Mesenchymal stem cell (in vitro differentiated cells and primary cell): ENCODE measurements at regions not wholly inside any gene's neighbourhood (a gene's known extent, or its start where the extent isn't known, plus 50 kb on each side); places are given as distances from the start of the nearest gene placed in this dataset.

Experiments
- DNase-seq: peaks from one replicate; pipeline ENCODE4 v3.0.0-alpha.2; 2013
- H2AFZ ChIP-seq: one replicate; pipeline ENCODE4 v1.6.1; 2013; ENCODE audit warnings: low read depth, mild to moderate bottlenecking, control low read depth, inconsistent platforms, low read length, moderate library complexity
- H2AK5ac ChIP-seq: 2 replicates; pipeline ENCODE4 v1.6.1; 2013; ENCODE audit warnings: low read length, moderate library complexity, mild to moderate bottlenecking, inconsistent platforms; ENCODE audit not compliant: severe bottlenecking
- H2BK120ac ChIP-seq: one replicate; pipeline ENCODE4 v1.6.1; 2013; ENCODE audit warnings: low read depth, mild to moderate bottlenecking, inconsistent platforms, low read length, moderate library complexity
- H2BK12ac ChIP-seq, 2 experiments: one replicate each; pipeline ENCODE4 v1.6.1; 2013; ENCODE audit warnings: inconsistent platforms in 2 of 2, low read length in 2 of 2, mild to moderate bottlenecking in 2 of 2, moderate library complexity in 2 of 2, control low read depth in 1 of 2
- H2BK15ac ChIP-seq: one replicate; pipeline ENCODE4 v1.6.1; 2013; ENCODE audit warnings: mild to moderate bottlenecking, low read depth, inconsistent platforms; ENCODE audit not compliant: poor library complexity, severe bottlenecking
- H2BK5ac ChIP-seq: 2 replicates; pipeline ENCODE4 v1.6.1; 2013; ENCODE audit warnings: low read depth, mild to moderate bottlenecking, low read length, control low read depth, inconsistent platforms; ENCODE audit not compliant: poor library complexity, severe bottlenecking
- H3K14ac ChIP-seq, 2 experiments: one replicate each; pipeline ENCODE4 v1.6.1; 2013; ENCODE audit warnings: inconsistent platforms in 2 of 2, low read length in 2 of 2, control low read depth in 1 of 2, mild to moderate bottlenecking in 1 of 2, moderate library complexity in 1 of 2
- H3K18ac ChIP-seq, 2 experiments: one replicate each; pipeline ENCODE4 v1.6.1; 2013; ENCODE audit warnings: inconsistent platforms in 2 of 2, low read length in 2 of 2, control low read depth in 1 of 2, low read depth in 1 of 2, mild to moderate bottlenecking in 1 of 2
- H3K23ac ChIP-seq, 2 experiments: one replicate each; pipeline ENCODE4 v1.6.1; 2013; ENCODE audit warnings: inconsistent platforms in 2 of 2, low read length in 2 of 2, mild to moderate bottlenecking in 2 of 2, moderate library complexity in 2 of 2, control low read depth in 1 of 2
- H3K27ac ChIP-seq: 2 replicates; pipeline ENCODE4 v1.5.1; 2013; ENCODE audit warnings: mild to moderate bottlenecking, moderate library complexity, low read length, control low read depth, inconsistent platforms; ENCODE audit not compliant: poor library complexity, severe bottlenecking
- H3K27me3 ChIP-seq, 2 experiments: 2 replicates each; pipeline versions ENCODE4 v1.6.1 to v1.7.0; 2013; ENCODE audit warnings: low read length in 2 of 2, mild to moderate bottlenecking in 2 of 2, moderate library complexity in 2 of 2, control low read depth in 1 of 2, inconsistent platforms in 1 of 2; ENCODE audit not compliant: control insufficient read depth in 1 of 2, insufficient read depth in 1 of 2
- H3K36me3 ChIP-seq, 2 experiments: 2 replicates each; pipeline versions ENCODE4 v1.6.1 to v1.7.0; 2013; ENCODE audit warnings: low read length in 2 of 2, control low read depth in 1 of 2, inconsistent platforms in 1 of 2, low read depth in 1 of 2, mild to moderate bottlenecking in 1 of 2; ENCODE audit not compliant: insufficient read depth in 2 of 2, control insufficient read depth in 1 of 2
- H3K4ac ChIP-seq, 2 experiments: one replicate each; pipeline ENCODE4 v1.6.1; 2013; ENCODE audit warnings: inconsistent platforms in 2 of 2, low read length in 2 of 2, mild to moderate bottlenecking in 2 of 2, moderate library complexity in 2 of 2, control low read depth in 1 of 2, low read depth in 1 of 2
- H3K4me1 ChIP-seq: 2 replicates; pipeline ENCODE4 v1.6.1; 2013; ENCODE audit warnings: low read depth, low read length, control low read depth; ENCODE audit not compliant: control insufficient read depth, insufficient read depth
- H3K4me2 ChIP-seq: 2 replicates; pipeline ENCODE4 v1.6.1; 2013; ENCODE audit warnings: low read length, mild to moderate bottlenecking, inconsistent platforms; ENCODE audit not compliant: poor library complexity, severe bottlenecking
- H3K4me3 ChIP-seq, 2 experiments: 2 replicates each; pipeline versions ENCODE4 v1.5.1 to v1.7.0; 2013; ENCODE audit warnings: low read length in 2 of 2, mild to moderate bottlenecking in 2 of 2, control low read depth in 1 of 2, low read depth in 1 of 2; ENCODE audit not compliant: insufficient read depth in 1 of 2
- H3K79me1 ChIP-seq: replicated peaks from 2 replicates; pipeline ENCODE4 v1.6.1; 2013; ENCODE audit warnings: mild to moderate bottlenecking, control low read depth, low read length, inconsistent platforms; ENCODE audit not compliant: poor library complexity, severe bottlenecking
- H3K9ac ChIP-seq: 2 replicates; pipeline ENCODE4 v1.7.0; 2013; ENCODE audit warnings: mild to moderate bottlenecking, low read length, moderate library complexity
- H3K9me3 ChIP-seq: 2 replicates; pipeline ENCODE4 v1.7.0; 2013; ENCODE audit warnings: mild to moderate bottlenecking, low read length; ENCODE audit not compliant: control insufficient read depth
- H4K8ac ChIP-seq: one replicate; pipeline ENCODE4 v1.6.1; 2013; ENCODE audit warnings: inconsistent platforms, mild to moderate bottlenecking, low read length, moderate library complexity
- H4K91ac ChIP-seq: one replicate; pipeline ENCODE4 v1.6.1; 2013; ENCODE audit warnings: mild to moderate bottlenecking, low read length, inconsistent platforms
- WGBS: methylation state at CpG from one replicate; pipeline ENCODE4 v1.1.7; 2013; ENCODE audit warnings: mixed read lengths; 5-methylcytosine and 5-hydroxymethylcytosine counted together

DNA sequence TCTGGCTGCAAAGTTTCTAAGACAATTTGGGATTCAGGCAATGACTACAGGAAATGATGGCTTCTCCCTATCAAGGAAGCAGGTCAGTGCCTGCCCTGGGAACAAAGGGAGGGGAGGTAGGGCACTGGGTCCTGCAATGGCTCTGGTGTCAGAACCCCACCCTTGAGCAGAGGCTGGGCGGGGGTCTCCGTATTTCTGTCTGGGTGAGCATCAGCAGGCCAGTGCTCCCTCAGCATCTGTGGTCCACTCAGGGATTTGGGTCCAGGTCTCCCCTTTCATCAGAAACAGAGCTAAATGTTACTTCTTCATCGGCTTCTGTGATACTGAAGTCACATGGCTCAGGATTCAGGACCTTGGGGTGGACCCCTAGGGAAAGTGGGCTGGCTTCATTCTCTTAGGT, 195.5 kb upstream of the CDH5 start:
- Histone ChIP-seq H2AK5ac (no peak overlapping the region), H2BK120ac (no peak overlapping the region), H2BK12ac (no peak overlapping the region), H4K91ac (no peak overlapping the region), H3K18ac (no peak overlapping the region), H3K4ac (no peak overlapping the region), H2BK15ac (peak overlapping the region; percentile 36), H3K9me3 (no peaks in the 10 kb centered on the region), H3K4me3 (no peak overlapping the region), H3K79me1 (no peaks in the 10 kb centered on the region), H2BK5ac (no peak overlapping the region), H3K4me2 (no peak overlapping the region), H3K23ac (no peak overlapping the region), H3K27ac (no peak overlapping the region), H3K27me3 (peaks cover 0 to 9% of the 10 kb centered on the region in 2 experiments), H3K36me3 (no peaks in the 10 kb centered on the region), H3K14ac (no peak overlapping the region), H3K9ac (no peak overlapping the region), H3K4me1 (no peaks in the 10 kb centered on the region), H2AFZ (no peak overlapping the region), H4K8ac (no peak overlapping the region)
- WGBS = 94% methylated on average over 3 of the region's 3 CpGs
- DNase-seq = no peak

DNA sequence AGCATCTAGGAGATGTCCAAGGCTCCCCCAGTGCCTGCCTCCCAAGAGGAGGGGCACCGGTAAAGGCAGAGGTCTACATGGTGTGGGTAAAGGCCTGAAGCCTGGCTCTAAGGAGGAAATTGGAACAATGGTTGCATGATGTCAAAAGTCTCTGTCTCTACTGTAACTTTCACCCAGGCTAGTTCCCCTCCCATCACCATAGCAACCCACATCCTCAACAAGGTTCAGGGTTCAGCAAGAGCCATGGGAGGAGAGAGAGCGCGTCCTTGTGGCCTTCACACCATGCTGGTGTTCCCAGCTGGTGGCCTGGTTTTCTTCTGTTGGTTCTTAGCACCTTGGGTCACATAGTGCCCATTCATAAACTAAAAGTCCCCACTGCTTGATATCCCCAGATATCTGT, 196.7 kb upstream of the CDH5 start:
- no peaks in the 10 kb centered on the region for H3K36me3 ChIP-seq

DNA sequence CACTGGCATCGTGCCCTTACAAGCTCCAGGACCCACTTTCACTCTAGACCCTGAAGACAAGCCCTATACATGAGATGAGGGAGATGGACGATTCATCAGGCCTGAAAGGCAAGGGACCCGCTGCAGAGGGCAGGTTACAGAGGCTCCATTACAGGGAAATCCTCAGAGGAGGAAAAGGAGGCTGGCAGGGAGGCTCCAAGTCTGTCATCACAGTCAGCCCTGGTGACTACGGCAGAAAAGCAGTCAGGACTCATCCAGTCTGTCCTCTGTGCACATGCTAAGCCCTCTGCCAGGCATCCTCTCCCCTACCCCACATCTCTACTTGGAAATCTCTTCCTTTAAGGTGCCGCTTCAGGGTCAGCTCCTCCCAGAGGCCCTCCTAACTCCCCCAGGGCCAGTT, 197.7 kb upstream of the CDH5 start:
- Histone ChIP-seq H3K4ac (no peak overlapping the region), H2BK15ac (no peak overlapping the region), H2BK12ac (peak overlapping the region in 1 of 2 experiments; percentile 29), H2BK120ac (no peak overlapping the region), H3K23ac (peak overlapping the region in 1 of 2 experiments; percentile 60), H3K36me3 (no peaks in the 10 kb centered on the region), H4K8ac (peak overlapping the region; percentile 57), H3K14ac (no peak overlapping the region), H2BK5ac (no peak overlapping the region), H3K27ac (no peak overlapping the region), H3K18ac (peak overlapping the region in 1 of 2 experiments; percentile 37), H3K4me1 (no peaks in the 10 kb centered on the region), H2AFZ (no peak overlapping the region), H3K27me3 (peaks cover 0 to 18% of the 10 kb centered on the region in 2 experiments), H3K9ac (no peak overlapping the region), H3K79me1 (no peaks in the 10 kb centered on the region), H3K4me2 (no peak overlapping the region), H2AK5ac (no peak overlapping the region), H4K91ac (no peak overlapping the region), H3K4me3 (no peak overlapping the region), H3K9me3 (peaks cover 3% of the 10 kb centered on the region)
- no peak for DNase-seq
- 63% methylated on average over 5 of the region's 5 CpGs for WGBS

More for the DNA sequence above, 196.7 kb upstream of the CDH5 start:
- no peak overlapping the region for H3K14ac ChIP-seq
- peaks cover 0 to 9% of the 10 kb centered on the region in 2 experiments for H3K27me3 ChIP-seq
- no peak overlapping the region for H2BK120ac ChIP-seq
- H3K4me1 ChIP-seq = no peaks in the 10 kb centered on the region
- WGBS = 100% methylated on average over 2 of the region's 3 CpGs
- H3K79me1 ChIP-seq = no peaks in the 10 kb centered on the region
- H4K8ac ChIP-seq = no peak overlapping the region
- no peak overlapping the region for H2AFZ ChIP-seq
- peaks cover 3% of the 10 kb centered on the region for H3K9me3 ChIP-seq
- H3K4me2 ChIP-seq = no peak overlapping the region
- no peak overlapping the region for H3K9ac ChIP-seq
- H2BK15ac ChIP-seq = no peak overlapping the region
- H3K27ac ChIP-seq = no peak overlapping the region
- no peak overlapping the region for H3K23ac ChIP-seq
- H2BK5ac ChIP-seq = no peak overlapping the region
- no peak overlapping the region for H2AK5ac ChIP-seq
- H4K91ac ChIP-seq = no peak overlapping the region
- H3K4ac ChIP-seq = no peak overlapping the region
- DNase-seq = no peak
- no peak overlapping the region for H3K18ac ChIP-seq
- H2BK12ac ChIP-seq = no peak overlapping the region
- no peak overlapping the region for H3K4me3 ChIP-seq

DNA sequence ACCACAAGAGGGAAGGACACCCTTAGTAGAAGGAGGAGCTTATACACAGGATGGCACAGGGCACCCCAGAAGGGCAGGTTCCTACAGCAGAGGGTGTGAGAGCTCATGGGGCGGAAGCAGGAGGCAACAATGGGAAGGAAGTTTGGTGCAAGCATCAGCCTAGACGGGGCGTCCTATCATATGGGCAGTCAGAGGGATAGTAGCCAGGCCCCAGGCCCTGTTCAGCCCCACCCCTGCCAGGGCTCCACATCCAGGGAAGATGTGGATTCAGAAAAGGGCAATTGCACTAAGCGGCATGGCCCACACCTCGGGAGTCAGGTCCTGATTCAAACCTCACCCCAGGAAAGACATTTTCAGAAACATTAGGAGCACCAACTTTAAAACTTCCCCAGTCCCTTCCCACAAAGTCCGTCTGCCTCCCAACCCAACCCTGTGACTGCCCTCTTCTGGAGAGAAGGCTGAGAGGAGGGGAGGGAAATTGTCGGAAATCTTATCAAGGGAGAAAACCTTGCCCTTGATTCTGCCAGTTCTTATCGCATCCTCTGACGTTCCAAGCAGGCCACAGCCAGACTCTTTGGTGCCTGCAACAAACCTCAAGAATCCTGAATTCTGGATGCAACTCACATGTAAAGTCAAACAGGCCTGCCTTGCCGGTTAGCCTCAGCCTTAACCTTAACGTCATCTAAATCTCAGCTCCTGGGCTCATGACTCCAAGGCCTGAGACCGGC, 198.8 kb upstream of the CDH5 start:
- H3K4me3 ChIP-seq = no peak overlapping the region
- DNase-seq = peak; percentile 67
- H3K79me1 ChIP-seq = no peaks in the 10 kb centered on the region
- H2BK12ac ChIP-seq = peak overlapping the region in 1 of 2 experiments; percentile 89
- no peak overlapping the region for H3K9ac ChIP-seq
- H3K9me3 ChIP-seq = peaks cover 3% of the 10 kb centered on the region
- H4K91ac ChIP-seq = peak overlapping the region; percentile 18
- H2BK120ac ChIP-seq = no peak overlapping the region
- no peak overlapping the region for H3K27ac ChIP-seq
- no peaks in the 10 kb centered on the region for H3K4me1 ChIP-seq
- no peak overlapping the region for H2AFZ ChIP-seq
- no peak overlapping the region for H2AK5ac ChIP-seq
- H3K36me3 ChIP-seq = no peaks in the 10 kb centered on the region
- H3K23ac ChIP-seq = no peak overlapping the region
- peaks cover 1 to 19% of the 10 kb centered on the region in 2 experiments for H3K27me3 ChIP-seq
- H3K4me2 ChIP-seq = no peak overlapping the region
- H3K18ac ChIP-seq = peak overlapping the region in 1 of 2 experiments; percentile 37
- H4K8ac ChIP-seq = peak overlapping the region; percentile 27
- H2BK5ac ChIP-seq = no peak overlapping the region
- H3K14ac ChIP-seq = no peak overlapping the region
- 79% methylated on average over 10 of the region's 12 CpGs for WGBS
- peak overlapping the region in 1 of 2 experiments; percentile 29 for H3K4ac ChIP-seq
- no peak overlapping the region for H2BK15ac ChIP-seq
